ENCODE measurements at regions not wholly inside any gene's neighbourhood (a gene's known extent, or its start where the extent isn't known, plus 50 kb on each side); places are given as distances from the start of the nearest gene placed in this dataset.

- Mint-ChIP-seq H3K36me3 (ENCODE audit: low read depth) (peaks cover 5% of the 10 kb centered on the region; the same call in 2 of the 3 replicates), H3K27ac (no peak overlapping the region), H3K4me3 (no peak overlapping the region), H3K27me3 (ENCODE audit: insufficient read depth, low read depth, poor library complexity) (no peaks in the 10 kb centered on the region), H3K4me1 (no peaks in the 10 kb centered on the region), H3K9me3 (peaks cover 3% of the 10 kb centered on the region; the same call in 2 of the 3 replicates)
- Histone ChIP-seq H3K9me2 (ENCODE audit: insufficient read depth) (no peaks in the 10 kb centered on the region), H3K27me3 (ENCODE audit: insufficient read depth) (no peaks in the 10 kb centered on the region), H3K4me3 (no peak overlapping the region), H3K27ac (ENCODE audit: low read depth) (no peak overlapping the region), H3K4me2 (no peak overlapping the region), H3K36me3 (ENCODE audit: insufficient read depth) (no peaks in the 10 kb centered on the region), H3F3A (replicated peaks; ENCODE audit: low read depth) (no peaks in the 10 kb centered on the region), H4K20me1 (replicated peaks; ENCODE audit: insufficient read depth) (no peaks in the 10 kb centered on the region), H3K79me2 (replicated peaks; ENCODE audit: insufficient read depth) (no peaks in the 10 kb centered on the region), H3K4me1 (ENCODE audit: insufficient read depth) (no peaks in the 10 kb centered on the region), H2AFZ (no peak overlapping the region)
- TF ChIP-seq ETS1 (IDR thresholded peaks at IDR 0.05) = no peak
- TF ChIP-seq, protein P1, sequence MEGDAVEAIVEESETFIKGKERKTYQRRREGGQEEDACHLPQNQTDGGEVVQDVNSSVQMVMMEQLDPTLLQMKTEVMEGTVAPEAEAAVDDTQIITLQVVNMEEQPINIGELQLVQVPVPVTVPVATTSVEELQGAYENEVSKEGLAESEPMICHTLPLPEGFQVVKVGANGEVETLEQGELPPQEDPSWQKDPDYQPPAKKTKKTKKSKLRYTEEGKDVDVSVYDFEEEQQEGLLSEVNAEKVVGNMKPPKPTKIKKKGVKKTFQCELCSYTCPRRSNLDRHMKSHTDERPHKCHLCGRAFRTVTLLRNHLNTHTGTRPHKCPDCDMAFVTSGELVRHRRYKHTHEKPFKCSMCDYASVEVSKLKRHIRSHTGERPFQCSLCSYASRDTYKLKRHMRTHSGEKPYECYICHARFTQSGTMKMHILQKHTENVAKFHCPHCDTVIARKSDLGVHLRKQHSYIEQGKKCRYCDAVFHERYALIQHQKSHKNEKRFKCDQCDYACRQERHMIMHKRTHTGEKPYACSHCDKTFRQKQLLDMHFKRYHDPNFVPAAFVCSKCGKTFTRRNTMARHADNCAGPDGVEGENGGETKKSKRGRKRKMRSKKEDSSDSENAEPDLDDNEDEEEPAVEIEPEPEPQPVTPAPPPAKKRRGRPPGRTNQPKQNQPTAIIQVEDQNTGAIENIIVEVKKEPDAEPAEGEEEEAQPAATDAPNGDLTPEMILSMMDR (conservative IDR thresholded peaks at IDR 0.05; ENCODE audit: low read depth in 2 of 2) = no peak
- TF ChIP-seq EZH2phosphoT487 (IDR thresholded peaks at IDR 0.05; ENCODE audit: unreplicated experiment) = no peak
- TF ChIP-seq NANOG (IDR thresholded peaks at IDR 0.05; ENCODE audit: borderline replicate concordance) = no peak
- no peak for TF ChIP-seq STAT1 (IDR thresholded peaks at IDR 0.05; ENCODE audit: unreplicated experiment)
- TF ChIP-seq EZH2 (IDR thresholded peaks at IDR 0.05; ENCODE audit: low read depth, unreplicated experiment) = no peak
- TF ChIP-seq ZNF331 (CRISPR knock-in tag; IDR thresholded peaks at IDR 0.05; ENCODE audit: low read depth) = no peak
- TF ChIP-seq CREB1 (CRISPR knock-in tag; IDR thresholded peaks at IDR 0.05; ENCODE audit: low read depth) = no peak
- no peak for TF ChIP-seq POLR2AphosphoS5 (IDR thresholded peaks at IDR 0.05; ENCODE audit: low read depth)
- no peak for TF ChIP-seq REST (IDR thresholded peaks at IDR 0.05; ENCODE audit: unreplicated experiment)
- no peak for TF ChIP-seq ZNF114 (CRISPR knock-in tag; IDR thresholded peaks at IDR 0.05)
- TF ChIP-seq JUNB (IDR thresholded peaks at IDR 0.05; ENCODE audit: unreplicated experiment) = no peak
- TF ChIP-seq, protein P2, sequence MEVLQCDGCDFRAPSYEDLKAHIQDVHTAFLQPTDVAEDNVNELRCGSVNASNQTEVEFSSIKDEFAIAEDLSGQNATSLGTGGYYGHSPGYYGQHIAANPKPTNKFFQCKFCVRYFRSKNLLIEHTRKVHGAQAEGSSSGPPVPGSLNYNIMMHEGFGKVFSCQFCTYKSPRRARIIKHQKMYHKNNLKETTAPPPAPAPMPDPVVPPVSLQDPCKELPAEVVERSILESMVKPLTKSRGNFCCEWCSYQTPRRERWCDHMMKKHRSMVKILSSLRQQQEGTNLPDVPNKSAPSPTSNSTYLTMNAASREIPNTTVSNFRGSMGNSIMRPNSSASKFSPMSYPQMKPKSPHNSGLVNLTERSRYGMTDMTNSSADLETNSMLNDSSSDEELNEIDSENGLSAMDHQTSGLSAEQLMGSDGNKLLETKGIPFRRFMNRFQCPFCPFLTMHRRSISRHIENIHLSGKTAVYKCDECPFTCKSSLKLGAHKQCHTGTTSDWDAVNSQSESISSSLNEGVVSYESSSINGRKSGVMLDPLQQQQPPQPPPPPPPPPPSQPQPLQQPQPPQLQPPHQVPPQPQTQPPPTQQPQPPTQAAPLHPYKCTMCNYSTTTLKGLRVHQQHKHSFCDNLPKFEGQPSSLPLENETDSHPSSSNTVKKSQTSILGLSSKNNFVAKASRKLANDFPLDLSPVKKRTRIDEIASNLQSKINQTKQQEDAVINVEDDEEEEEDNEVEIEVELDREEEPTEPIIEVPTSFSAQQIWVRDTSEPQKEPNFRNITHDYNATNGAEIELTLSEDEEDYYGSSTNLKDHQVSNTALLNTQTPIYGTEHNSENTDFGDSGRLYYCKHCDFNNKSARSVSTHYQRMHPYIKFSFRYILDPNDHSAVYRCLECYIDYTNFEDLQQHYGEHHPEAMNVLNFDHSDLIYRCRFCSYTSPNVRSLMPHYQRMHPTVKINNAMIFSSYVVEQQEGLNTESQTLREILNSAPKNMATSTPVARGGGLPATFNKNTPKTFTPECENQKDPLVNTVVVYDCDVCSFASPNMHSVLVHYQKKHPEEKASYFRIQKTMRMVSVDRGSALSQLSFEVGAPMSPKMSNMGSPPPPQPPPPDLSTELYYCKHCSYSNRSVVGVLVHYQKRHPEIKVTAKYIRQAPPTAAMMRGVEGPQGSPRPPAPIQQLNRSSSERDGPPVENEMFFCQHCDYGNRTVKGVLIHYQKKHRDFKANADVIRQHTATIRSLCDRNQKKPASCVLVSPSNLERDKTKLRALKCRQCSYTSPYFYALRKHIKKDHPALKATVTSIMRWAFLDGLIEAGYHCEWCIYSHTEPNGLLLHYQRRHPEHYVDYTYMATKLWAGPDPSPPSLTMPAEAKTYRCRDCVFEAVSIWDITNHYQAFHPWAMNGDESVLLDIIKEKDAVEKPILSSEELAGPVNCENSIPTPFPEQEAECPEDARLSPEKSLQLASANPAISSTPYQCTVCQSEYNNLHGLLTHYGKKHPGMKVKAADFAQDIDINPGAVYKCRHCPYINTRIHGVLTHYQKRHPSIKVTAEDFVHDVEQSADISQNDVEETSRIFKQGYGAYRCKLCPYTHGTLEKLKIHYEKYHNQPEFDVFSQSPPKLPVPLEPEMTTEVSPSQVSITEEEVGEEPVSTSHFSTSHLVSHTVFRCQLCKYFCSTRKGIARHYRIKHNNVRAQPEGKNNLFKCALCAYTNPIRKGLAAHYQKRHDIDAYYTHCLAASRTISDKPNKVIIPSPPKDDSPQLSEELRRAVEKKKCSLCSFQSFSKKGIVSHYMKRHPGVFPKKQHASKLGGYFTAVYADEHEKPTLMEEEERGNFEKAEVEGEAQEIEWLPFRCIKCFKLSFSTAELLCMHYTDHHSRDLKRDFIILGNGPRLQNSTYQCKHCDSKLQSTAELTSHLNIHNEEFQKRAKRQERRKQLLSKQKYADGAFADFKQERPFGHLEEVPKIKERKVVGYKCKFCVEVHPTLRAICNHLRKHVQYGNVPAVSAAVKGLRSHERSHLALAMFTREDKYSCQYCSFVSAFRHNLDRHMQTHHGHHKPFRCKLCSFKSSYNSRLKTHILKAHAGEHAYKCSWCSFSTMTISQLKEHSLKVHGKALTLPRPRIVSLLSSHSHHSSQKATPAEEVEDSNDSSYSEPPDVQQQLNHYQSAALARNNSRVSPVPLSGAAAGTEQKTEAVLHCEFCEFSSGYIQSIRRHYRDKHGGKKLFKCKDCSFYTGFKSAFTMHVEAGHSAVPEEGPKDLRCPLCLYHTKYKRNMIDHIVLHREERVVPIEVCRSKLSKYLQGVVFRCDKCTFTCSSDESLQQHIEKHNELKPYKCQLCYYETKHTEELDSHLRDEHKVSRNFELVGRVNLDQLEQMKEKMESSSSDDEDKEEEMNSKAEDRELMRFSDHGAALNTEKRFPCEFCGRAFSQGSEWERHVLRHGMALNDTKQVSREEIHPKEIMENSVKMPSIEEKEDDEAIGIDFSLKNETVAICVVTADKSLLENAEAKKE (CRISPR knock-in tag; IDR thresholded peaks at IDR 0.05) = no peak
- DNase-seq (ENCODE audit: low spot score) (no peak), ATAC-seq (no peak)
Measured at GRCh38 chr13:89255844-89256406, 1584.8 kb downstream of the SLITRK5 start.

All from GM23338 (cell line).